NCI-H748 treated with DMSO at 0.1 percent for 48 hours (cell line): ENCODE measurements at regions not wholly inside any gene's neighbourhood (a gene's known extent, or its start where the extent isn't known, plus 50 kb on each side); places are given as distances from the start of the nearest gene placed in this dataset.

Source experiments
- DNase-seq: peaks from one replicate; lab custom pipeline; 2025; lab: John Stamatoyannopoulos, UW

GRCh38 chr6:84462698-84463097, 235.3 kb upstream of the CEP162 start:
- no peak for DNase-seq

- no peak for DNase-seq
Measured at GRCh38 chr6:84461461-84461860, 234.0 kb upstream of the CEP162 start.

DNA sequence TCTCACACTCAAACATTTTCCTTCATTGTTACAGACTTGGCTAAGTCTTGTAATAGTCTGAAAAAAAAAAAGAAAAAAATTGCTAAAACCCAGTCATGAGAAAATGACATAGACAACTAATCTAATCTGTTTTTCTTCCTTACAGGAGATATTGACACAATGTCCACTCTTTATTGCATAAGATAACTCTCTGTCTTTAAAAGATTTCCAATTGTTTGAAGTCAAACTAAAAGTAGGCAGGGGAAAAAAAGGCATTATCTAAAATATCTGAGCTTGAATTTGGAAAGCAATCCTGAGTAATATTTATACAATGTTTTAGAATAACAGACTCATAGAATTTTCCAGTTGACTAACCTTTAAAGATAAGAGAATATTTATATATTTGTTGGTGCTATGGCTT, 233.0 kb upstream of the CEP162 start:
- DNase-seq = no peak

DNA sequence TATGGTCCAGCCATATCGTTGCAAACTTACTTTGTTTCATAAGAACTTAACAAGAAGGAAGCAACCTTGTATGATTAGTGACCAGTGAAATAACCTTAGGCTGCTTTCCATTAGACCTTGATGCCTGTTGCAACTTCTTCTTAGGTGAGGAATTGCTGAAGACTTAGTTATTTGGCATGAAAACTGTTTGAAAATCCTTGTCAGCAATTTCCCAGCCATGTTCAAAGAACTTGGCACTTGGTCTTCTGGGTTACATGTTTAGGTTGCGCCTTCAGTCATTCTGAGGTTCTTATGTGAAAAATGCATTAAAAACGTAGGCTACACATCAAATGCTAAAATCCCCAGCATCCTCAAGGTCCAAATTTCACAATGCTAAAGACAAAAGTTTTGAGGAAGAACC, 232.0 kb upstream of the CEP162 start:
- DNase-seq = no peak

DNA sequence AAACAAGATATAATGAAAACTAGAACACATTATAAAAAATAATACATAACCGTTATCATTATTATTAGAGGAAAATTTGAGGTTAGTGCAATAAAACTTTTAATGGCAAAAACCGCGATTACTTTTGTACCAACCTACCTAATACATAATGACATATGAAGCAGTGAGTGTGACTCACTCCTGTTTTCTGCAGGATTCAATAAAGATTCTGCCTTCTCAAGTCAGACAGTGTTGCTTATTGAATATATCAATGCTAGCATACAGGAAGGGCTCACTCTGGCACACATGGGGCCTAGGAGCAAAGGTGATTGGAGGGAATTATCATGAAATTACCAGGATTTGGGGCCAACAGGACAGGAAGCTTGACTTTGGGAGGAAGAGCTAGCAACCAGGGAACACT, 230.8 kb upstream of the CEP162 start:
- DNase-seq = no peak

DNA sequence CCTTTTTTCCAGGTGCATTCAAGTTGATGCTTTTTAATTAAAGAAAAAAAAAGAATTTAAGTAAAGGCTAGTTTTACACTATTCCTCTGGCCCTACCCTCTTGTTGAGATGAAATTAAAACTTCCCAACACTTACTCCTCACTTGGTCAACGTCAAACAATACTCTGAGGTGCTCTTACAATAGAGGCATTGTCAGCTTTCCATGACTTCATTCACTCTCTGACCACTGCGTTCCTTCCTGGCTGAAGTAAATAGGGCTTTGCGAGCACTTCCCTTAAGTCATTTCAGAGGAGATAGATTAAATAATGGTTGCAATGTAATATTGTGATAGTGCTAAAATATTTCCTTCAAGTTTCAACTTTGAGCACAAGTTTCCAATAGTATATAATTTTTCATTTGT, 229.8 kb upstream of the CEP162 start:
- DNase-seq = no peak

- DNase-seq = no peak
Measured at GRCh38 chr6:84456803-84457202, 229.4 kb upstream of the CEP162 start.

GRCh38 chr6:84455511-84456029, 228.1 kb upstream of the CEP162 start:
- no peak for DNase-seq

DNA sequence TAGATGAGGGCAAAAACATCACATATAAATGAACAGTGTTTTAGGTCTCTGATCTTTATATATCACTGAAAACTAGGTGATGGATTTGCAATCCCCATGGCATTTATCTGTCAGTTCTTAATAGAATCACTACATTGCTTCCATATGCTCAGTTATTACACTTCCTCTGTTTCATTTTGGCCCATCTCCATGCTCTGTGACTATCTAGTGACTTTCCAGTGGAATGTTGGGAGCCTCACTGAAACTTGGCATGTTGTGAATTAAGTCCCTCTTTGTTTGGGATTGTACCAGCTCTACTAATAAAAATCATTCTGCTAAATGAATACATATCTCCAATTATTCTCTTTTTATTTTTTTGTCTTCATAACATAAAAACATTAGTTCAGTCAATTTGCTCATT, 226.1 kb upstream of the CEP162 start:
- no peak for DNase-seq

DNA sequence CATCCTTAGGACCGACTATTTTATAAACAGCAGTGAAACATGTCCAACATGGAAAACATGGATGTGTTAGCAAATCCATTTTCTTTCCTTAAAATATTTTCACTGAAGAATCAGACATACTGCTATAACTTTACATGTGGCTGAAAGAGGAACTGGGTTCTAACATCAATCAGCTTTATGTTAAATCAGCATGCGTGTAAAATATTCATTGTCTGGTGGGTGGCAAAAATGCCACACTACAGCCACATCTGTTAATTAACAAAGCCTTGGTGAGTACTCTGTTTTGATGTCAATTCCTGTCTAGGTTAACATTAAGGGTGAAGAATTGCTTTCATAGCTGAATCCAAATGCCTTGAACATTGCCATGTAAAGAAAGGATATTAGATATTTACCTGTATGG, 222.6 kb upstream of the CEP162 start:
- DNase-seq = no peak

GRCh38 chr6:84449220-84449619, 221.8 kb upstream of the CEP162 start:
- peak; percentile 44 for DNase-seq

DNA sequence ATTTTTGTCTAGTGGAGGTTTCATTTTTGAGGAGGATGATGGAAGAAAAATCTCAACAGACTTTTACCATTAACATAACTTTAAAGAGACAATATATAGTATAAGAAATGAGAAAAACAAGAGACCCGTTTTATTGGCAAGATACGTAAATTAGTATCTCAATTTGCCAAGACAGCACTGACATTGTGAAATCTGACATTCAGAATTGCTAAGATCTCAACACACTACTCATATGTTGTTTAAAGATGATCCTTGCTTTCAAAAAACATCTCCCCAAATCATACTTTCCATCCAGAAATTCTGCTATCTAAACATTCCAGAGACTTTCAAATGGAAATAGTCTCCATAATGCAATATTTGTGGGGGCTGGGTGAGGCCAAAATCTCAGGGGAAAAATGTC, 220.9 kb upstream of the CEP162 start:
- no peak for DNase-seq

- no peak for DNase-seq
Measured at GRCh38 chr6:84447651-84448050, 220.2 kb upstream of the CEP162 start.

DNA sequence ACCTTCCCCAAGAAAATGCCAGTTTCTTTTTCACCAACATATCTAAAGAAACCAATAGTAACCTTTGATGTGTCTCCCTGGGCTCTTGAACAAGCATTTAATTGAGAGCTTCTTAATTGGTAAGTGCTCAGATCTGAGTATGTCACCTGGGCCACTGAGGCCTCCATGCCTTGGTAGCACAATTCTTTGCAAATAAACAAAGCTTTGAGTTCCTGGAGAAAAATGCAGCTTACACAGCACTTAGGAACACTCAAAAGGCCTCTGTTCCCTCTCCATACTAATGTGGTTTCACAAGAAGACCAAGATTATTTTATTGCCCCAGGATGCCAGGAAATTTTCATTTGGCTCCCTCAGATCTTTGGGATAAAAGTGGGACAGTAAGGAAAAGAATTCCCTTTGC, 217.6 kb upstream of the CEP162 start:
- no peak for DNase-seq

GRCh38 chr6:84442208-84442607, 214.8 kb upstream of the CEP162 start:
- no peak for DNase-seq

DNA sequence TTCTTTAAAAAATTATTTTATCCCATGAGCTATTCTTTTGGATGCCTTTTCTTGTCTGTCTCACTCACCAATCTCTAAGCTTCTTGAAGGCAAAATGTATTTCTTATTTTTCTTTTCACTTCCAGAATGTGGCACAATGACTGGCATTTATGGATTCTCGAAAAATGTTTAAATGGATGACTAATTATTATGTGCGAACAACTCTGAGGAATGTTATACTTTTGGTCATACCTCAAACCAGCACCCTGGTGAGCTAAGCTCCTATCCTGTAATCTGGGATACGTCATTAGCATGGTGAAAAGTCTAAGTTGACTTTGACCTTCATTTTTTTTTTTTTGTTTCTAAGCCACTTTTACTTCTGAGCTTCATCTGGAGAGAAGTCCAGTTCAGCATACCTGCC, 214.0 kb upstream of the CEP162 start:
- DNase-seq = no peak

DNA sequence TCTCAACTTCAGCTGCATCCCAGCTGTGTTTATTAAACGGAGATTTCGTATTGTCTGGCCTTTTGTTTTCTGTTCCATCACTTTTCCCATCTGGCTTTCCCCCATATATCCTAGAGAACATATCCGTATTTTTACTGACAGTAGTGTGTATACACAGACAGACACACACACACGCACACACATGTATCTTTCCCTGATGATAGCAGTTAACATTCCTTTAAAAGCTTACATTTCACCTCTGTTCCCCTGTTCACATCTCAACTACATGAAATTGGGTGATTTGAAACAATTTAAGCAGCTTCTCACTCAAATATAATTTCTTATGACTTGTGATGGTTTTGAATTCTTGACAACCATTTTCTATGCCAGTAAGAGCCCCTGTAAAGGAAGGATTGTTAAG, 207.1 kb upstream of the CEP162 start:
- no peak for DNase-seq

DNA sequence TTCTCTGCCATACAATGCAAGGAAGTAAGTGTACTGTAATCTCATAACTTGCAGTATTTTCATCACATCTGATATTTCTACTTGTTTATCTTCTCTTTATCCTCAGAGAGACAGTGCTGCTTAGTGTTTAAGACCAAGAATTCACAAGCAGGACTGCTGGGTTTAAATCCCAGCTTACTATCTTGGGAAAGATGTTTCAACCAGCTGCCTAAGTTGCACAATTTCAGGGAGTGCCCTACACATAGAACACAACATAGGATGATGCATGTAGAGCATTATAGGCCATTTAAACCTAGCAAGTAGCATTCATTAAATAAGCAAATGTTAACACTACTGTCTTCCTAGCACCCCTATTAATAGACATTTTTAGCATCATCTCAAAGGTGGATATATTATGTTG, 205.2 kb upstream of the CEP162 start:
- DNase-seq = no peak

DNA sequence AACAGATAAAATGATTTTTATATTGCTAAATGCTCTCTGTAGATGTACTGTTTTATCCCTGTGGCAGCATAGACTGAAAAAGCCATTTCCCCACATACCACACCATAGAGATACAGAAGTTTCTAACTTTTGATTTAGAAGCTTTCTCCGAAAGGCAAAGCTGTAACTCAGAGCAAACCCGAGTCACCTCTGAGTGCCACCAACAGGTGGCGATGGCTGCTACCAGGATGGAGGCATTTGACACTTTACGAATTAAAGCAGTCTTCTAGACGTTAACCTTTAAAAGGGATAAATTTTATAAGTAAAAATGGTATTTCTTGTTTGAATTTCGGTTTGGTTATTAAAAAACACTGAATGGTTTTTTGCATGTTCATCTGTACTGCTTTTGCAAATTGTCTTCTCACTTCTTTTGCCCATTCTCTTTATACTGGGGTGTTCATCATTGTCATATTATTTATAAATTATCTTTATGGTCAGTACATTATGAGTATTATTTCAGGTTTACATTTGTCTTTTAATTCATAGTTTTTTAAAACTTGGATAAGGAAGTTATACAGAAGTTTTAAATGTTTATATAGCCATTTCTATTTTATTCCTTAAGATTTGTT, 201.0 kb upstream of the CEP162 start:
- DNase-seq = peak; percentile 35

- no peak for DNase-seq
Measured at GRCh38 chr6:84425971-84426705, 198.7 kb upstream of the CEP162 start.

DNA sequence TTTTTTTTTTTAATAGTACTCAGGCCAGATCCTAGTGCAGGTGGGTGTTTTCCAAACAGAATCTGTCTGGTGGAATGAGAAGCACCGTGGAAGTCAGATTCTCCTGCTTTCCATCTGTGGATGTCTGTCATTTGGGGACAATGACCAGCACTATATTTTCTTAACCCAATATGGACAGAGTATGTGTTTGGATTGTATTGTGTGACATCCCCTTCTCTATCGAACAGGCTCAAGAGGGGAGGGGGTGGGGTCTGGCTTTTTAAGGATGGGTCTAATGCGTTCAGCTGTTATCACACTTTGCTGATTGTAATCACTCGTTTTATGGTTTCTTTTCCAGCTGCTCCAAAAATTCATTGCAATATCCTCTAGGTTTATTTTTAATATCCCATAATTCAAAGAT, 197.5 kb upstream of the CEP162 start:
- no peak for DNase-seq

- DNase-seq = peak; percentile 53
Measured at GRCh38 chr6:84422380-84422968, 195.0 kb upstream of the CEP162 start.

GRCh38 chr6:84421031-84421430, 193.6 kb upstream of the CEP162 start:
- no peak for DNase-seq
